ENCODE measurements at regions not wholly inside any gene's neighbourhood (a gene's known extent, or its start where the extent isn't known, plus 50 kb on each side); places are given as distances from the start of the nearest gene placed in this dataset.
"Not testable (repeated sequence)": the region's sequence is repeated elsewhere in the genome, so short reads cannot be mapped to it uniquely, and the experiment has no call there.

DNA sequence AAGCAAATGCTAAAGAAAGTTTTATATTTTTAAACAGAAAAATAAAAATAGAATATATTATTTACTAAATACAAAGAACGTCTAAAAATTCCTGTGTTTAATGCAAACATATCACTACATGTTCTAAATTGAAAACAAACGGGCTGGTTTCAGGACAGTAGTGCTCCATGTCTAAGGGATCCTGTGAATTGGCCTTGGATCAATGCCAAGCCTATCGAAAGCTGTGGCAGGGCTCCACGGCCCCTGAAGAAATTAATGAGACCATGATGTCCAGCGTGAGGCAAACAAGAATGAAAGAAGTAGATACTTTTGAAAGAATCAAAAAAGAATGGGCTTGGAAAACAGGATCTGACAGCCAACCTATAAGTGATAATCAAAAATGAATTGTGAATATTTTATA lies 283.4 kb upstream of the RAI14 start:
- H3K36me3 ChIP-seq (ENCODE audit: control insufficient read depth in 2 of 2, extremely low read depth in 1 of 2, insufficient read depth in 2 of 2, low read length in 2 of 2); H3K27ac ChIP-seq (ENCODE audit: insufficient read depth, low read depth, low read length); H3K79me2 ChIP-seq (ENCODE audit: control insufficient read depth, insufficient read depth, low read length); DNase-seq (ENCODE audit: low read depth, low spot score); H3K9me3 ChIP-seq (replicated peaks; ENCODE audit: control insufficient read depth, insufficient read depth, low read length); POLR2A ChIA-PET; H4K20me1 ChIP-seq (replicated peaks; ENCODE audit: control insufficient read depth, extremely low read depth, insufficient read depth, low read length); FAIRE-seq; CTCF ChIA-PET; H3K9ac ChIP-seq (replicated peaks; ENCODE audit: extremely low read depth, insufficient read depth, low read length); H3K4me3 ChIP-seq (replicated peaks in 1 of 3; ENCODE audit: insufficient read depth in 1 of 3, low read depth in 1 of 3, low read length in 3 of 3); intact Hi-C loops (cut with micrococcal nuclease); dilution Hi-C loops (cut with MboI; ENCODE audit: extremely low pct_ligation_motif_present, low sequenced_read_pairs); H3K9me1 ChIP-seq (replicated peaks; ENCODE audit: control insufficient read depth, extremely low read depth, insufficient read depth, low read length); BruUV-seq (replicated peaks); H2AFZ ChIP-seq (ENCODE audit: low read depth, low read length); H3K27me3 ChIP-seq (ENCODE audit: control insufficient read depth in 2 of 2, insufficient read depth in 2 of 2, low read length in 2 of 2); H3K4me1 ChIP-seq (ENCODE audit: control insufficient read depth, extremely low read depth, insufficient read depth, low read length); H3K4me2 ChIP-seq (ENCODE audit: insufficient read depth, low read length): not testable (repeated sequence)

DNA sequence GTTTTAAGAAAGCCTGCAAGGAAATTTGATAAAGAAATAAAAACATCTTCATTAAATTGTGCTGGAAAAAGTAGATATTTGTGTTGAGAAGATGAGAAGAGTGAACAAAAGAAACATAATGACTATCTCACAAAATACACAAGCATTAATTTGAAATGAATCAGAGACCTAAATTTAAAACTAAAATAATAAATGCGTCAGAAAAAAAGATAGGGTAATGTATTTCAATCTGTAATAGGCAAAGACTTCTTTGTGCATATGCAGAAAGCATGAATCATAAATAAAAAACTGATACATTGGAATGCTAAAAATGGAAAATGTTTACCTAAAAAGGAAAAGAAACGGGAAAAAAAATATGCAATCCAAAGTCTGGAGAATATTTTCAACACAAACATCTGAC lies 278.5 kb upstream of the RAI14 start:
- H4K20me1 ChIP-seq (replicated peaks; ENCODE audit: control insufficient read depth, extremely low read depth, insufficient read depth, low read length); H3K9ac ChIP-seq (replicated peaks; ENCODE audit: extremely low read depth, insufficient read depth, low read length); H3K9me1 ChIP-seq (replicated peaks; ENCODE audit: control insufficient read depth, extremely low read depth, insufficient read depth, low read length); H3K79me2 ChIP-seq (ENCODE audit: control insufficient read depth, insufficient read depth, low read length); H3K4me3 ChIP-seq (replicated peaks in 1 of 3; ENCODE audit: insufficient read depth in 1 of 3, low read depth in 1 of 3, low read length in 3 of 3); H3K9me3 ChIP-seq (replicated peaks; ENCODE audit: control insufficient read depth, insufficient read depth, low read length); dilution Hi-C loops (cut with MboI; ENCODE audit: extremely low pct_ligation_motif_present, low sequenced_read_pairs); POLR2A ChIA-PET; CTCF ChIA-PET; H3K36me3 ChIP-seq (ENCODE audit: control insufficient read depth in 2 of 2, extremely low read depth in 1 of 2, insufficient read depth in 2 of 2, low read length in 2 of 2); FAIRE-seq; DNase-seq (ENCODE audit: low read depth, low spot score); H2AFZ ChIP-seq (ENCODE audit: low read depth, low read length); BruUV-seq (replicated peaks); H3K4me1 ChIP-seq (ENCODE audit: control insufficient read depth, extremely low read depth, insufficient read depth, low read length); H3K27me3 ChIP-seq (ENCODE audit: control insufficient read depth in 2 of 2, insufficient read depth in 2 of 2, low read length in 2 of 2); intact Hi-C loops (cut with micrococcal nuclease); H3K27ac ChIP-seq (ENCODE audit: insufficient read depth, low read depth, low read length); H3K4me2 ChIP-seq (ENCODE audit: insufficient read depth, low read length): not testable (repeated sequence)

DNA sequence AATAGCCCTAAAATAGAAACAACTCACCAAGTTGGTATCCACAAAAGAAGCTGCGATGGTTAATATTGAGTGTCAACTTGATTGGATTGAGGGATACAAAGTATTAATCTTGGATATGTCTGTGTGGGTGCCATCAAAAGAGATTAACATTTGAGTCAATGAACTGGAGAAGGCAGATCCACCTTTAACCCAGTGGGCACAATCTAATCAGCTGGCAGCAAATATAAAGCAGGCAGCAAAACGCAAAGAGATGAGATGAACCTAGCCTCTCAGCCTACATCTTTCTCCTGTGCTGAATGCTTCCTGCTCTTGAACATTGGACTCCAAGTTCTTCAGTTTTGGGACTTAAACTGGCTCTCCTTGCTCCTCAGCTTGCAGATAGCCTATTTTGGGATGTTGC lies 277.6 kb upstream of the RAI14 start:
- H3K36me3 ChIP-seq (ENCODE audit: control insufficient read depth in 2 of 2, extremely low read depth in 1 of 2, insufficient read depth in 2 of 2, low read length in 2 of 2); H4K20me1 ChIP-seq (replicated peaks; ENCODE audit: control insufficient read depth, extremely low read depth, insufficient read depth, low read length); POLR2A ChIA-PET; H2AFZ ChIP-seq (ENCODE audit: low read depth, low read length); H3K4me1 ChIP-seq (ENCODE audit: control insufficient read depth, extremely low read depth, insufficient read depth, low read length); DNase-seq (ENCODE audit: low read depth, low spot score); H3K27ac ChIP-seq (ENCODE audit: insufficient read depth, low read depth, low read length); FAIRE-seq; dilution Hi-C loops (cut with MboI; ENCODE audit: extremely low pct_ligation_motif_present, low sequenced_read_pairs); H3K27me3 ChIP-seq (ENCODE audit: control insufficient read depth in 2 of 2, insufficient read depth in 2 of 2, low read length in 2 of 2); BruUV-seq (replicated peaks); H3K79me2 ChIP-seq (ENCODE audit: control insufficient read depth, insufficient read depth, low read length); H3K9ac ChIP-seq (replicated peaks; ENCODE audit: extremely low read depth, insufficient read depth, low read length); intact Hi-C loops (cut with micrococcal nuclease); H3K9me3 ChIP-seq (replicated peaks; ENCODE audit: control insufficient read depth, insufficient read depth, low read length); CTCF ChIA-PET; H3K4me2 ChIP-seq (ENCODE audit: insufficient read depth, low read length); H3K4me3 ChIP-seq (replicated peaks in 1 of 3; ENCODE audit: insufficient read depth in 1 of 3, low read depth in 1 of 3, low read length in 3 of 3); H3K9me1 ChIP-seq (replicated peaks; ENCODE audit: control insufficient read depth, extremely low read depth, insufficient read depth, low read length): not testable (repeated sequence)

DNA sequence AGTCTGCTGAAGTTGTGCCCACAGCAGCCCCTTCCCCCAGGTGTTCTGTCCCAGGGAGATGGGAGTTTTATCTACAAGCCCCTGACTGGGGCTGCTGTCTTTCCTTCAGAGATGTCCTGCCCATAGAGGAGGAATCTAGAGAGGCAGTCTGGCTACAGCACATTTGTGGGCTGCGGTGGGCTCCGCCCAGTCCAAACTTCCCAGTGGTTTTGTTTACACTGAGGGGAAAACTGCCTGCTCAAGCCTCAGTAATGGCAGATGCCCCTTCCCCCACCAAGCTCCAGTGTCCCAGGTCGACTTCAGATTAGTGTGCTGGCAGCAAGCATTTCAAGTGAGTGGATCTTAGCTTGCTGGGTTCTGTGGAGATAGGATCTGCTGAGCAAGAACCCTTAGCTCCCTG lies 267.4 kb upstream of the RAI14 start:
- H3K9ac ChIP-seq (replicated peaks; ENCODE audit: extremely low read depth, insufficient read depth, low read length); H3K36me3 ChIP-seq (ENCODE audit: control insufficient read depth in 2 of 2, extremely low read depth in 1 of 2, insufficient read depth in 2 of 2, low read length in 2 of 2); DNase-seq (ENCODE audit: low read depth, low spot score); H3K4me2 ChIP-seq (ENCODE audit: insufficient read depth, low read length); intact Hi-C loops (cut with micrococcal nuclease); FAIRE-seq; BruUV-seq (replicated peaks); H3K4me1 ChIP-seq (ENCODE audit: control insufficient read depth, extremely low read depth, insufficient read depth, low read length); H3K9me1 ChIP-seq (replicated peaks; ENCODE audit: control insufficient read depth, extremely low read depth, insufficient read depth, low read length); H3K79me2 ChIP-seq (ENCODE audit: control insufficient read depth, insufficient read depth, low read length); POLR2A ChIA-PET; CTCF ChIA-PET; H3K27me3 ChIP-seq (ENCODE audit: control insufficient read depth in 2 of 2, insufficient read depth in 2 of 2, low read length in 2 of 2); H3K27ac ChIP-seq (ENCODE audit: insufficient read depth, low read depth, low read length); H4K20me1 ChIP-seq (replicated peaks; ENCODE audit: control insufficient read depth, extremely low read depth, insufficient read depth, low read length); H3K4me3 ChIP-seq (replicated peaks in 1 of 3; ENCODE audit: insufficient read depth in 1 of 3, low read depth in 1 of 3, low read length in 3 of 3); dilution Hi-C loops (cut with MboI; ENCODE audit: extremely low pct_ligation_motif_present, low sequenced_read_pairs); H3K9me3 ChIP-seq (replicated peaks; ENCODE audit: control insufficient read depth, insufficient read depth, low read length); H2AFZ ChIP-seq (ENCODE audit: low read depth, low read length): not testable (repeated sequence)
